ENCODE measurements at regions not wholly inside any gene's neighbourhood (a gene's known extent, or its start where the extent isn't known, plus 50 kb on each side); places are given as distances from the start of the nearest gene placed in this dataset.

GRCh38 chr6:170187669-170188566 is 103.0 kb downstream of the DLL1 start:
- TF ChIP-seq EZH2phosphoT487 (IDR thresholded peaks at IDR 0.05; ENCODE audit: borderline replicate concordance, low read depth) (no peak), SIN3A (IDR thresholded peaks at IDR 0.05; ENCODE audit: borderline replicate concordance, low read depth, low read length) (no peak), CTCF (IDR thresholded peaks at IDR 0.05) (no peak)

Data from SK-N-SH (cell line).